Keratinocyte (primary cell): ENCODE measurements at regions not wholly inside any gene's neighbourhood (a gene's known extent, or its start where the extent isn't known, plus 50 kb on each side); places are given as distances from the start of the nearest gene placed in this dataset.
A peak's percentile ranks its signal among the peaks of the same experiment; 100 is the strongest.

ENCODE experiments used
- DNase-seq: peaks from one replicate; pipeline ENCODE4 v3.0.0-alpha.2; 2011; ENCODE audit warnings: low read depth, missing footprints, low spot score
- FAIRE-seq: peaks from 2 replicates; lab custom pipeline; 2011; peaks lifted over from hg19 to GRCh38; lab: Jason Lieb, UNC
- H2AFZ ChIP-seq: 2 replicates; pipeline ENCODE4 v1.6.0; 2012; ENCODE audit warnings: low read length, control low read depth, inconsistent platforms; ENCODE audit not compliant: control insufficient read depth
- H3K27ac ChIP-seq: 2 replicates; pipeline ENCODE4 v1.5.1; 2011; ENCODE audit warnings: low read length; ENCODE audit not compliant: control insufficient read depth, insufficient read depth
- H3K27me3 ChIP-seq: 3 replicates; pipeline ENCODE4 v1.6.0; 2011; ENCODE audit warnings: low read length; ENCODE audit not compliant: control insufficient read depth, insufficient read depth; ENCODE audit errors: extremely low read depth
- H3K36me3 ChIP-seq, 2 experiments: 2 replicates in 1 of 2; 3 replicates in 1 of 2; pipeline ENCODE4 v1.5.1; 2011; ENCODE audit warnings: low read length in 2 of 2, mild to moderate bottlenecking in 1 of 2; ENCODE audit not compliant: control insufficient read depth in 2 of 2, insufficient read depth in 2 of 2; ENCODE audit errors: extremely low read depth in 1 of 2
- H3K4me1 ChIP-seq: 3 replicates; pipeline ENCODE4 v1.5.1; 2011; ENCODE audit warnings: low read length; ENCODE audit not compliant: control insufficient read depth, insufficient read depth; ENCODE audit errors: extremely low read depth
- H3K4me2 ChIP-seq: 3 replicates; pipeline ENCODE4 v1.6.0; 2011; ENCODE audit warnings: low read depth, low read length; ENCODE audit not compliant: control insufficient read depth, insufficient read depth; ENCODE audit errors: extremely low read depth
- H3K4me3 ChIP-seq, 3 experiments: fragments of 200-600 bp in 1 of 3; sonication (generic) in 1 of 3; 2 replicates in 2 of 3; 3 replicates in 1 of 3; pipeline ENCODE4 v1.5.1; 2011 to 2016; ENCODE audit warnings: low read length in 3 of 3, mild to moderate bottlenecking in 3 of 3, control low read depth in 2 of 3, inconsistent platforms in 1 of 3, low read depth in 1 of 3, mixed read lengths in 1 of 3, mixed run types in 1 of 3, moderate library complexity in 1 of 3; ENCODE audit not compliant: control insufficient read depth in 2 of 3, insufficient read depth in 2 of 3; ENCODE audit errors: extremely low read depth in 1 of 3
- H3K79me2 ChIP-seq: 2 replicates; pipeline ENCODE4 v1.6.0; 2012; ENCODE audit warnings: low read length; ENCODE audit not compliant: control insufficient read depth, insufficient read depth
- H3K9ac ChIP-seq: 3 replicates; pipeline ENCODE4 v1.6.0; 2011; ENCODE audit warnings: low read length; ENCODE audit not compliant: control insufficient read depth, insufficient read depth; ENCODE audit errors: extremely low read depth
- H3K9me1 ChIP-seq: 3 replicates; pipeline ENCODE4 v1.6.0; 2011; ENCODE audit warnings: low read length; ENCODE audit not compliant: control insufficient read depth, insufficient read depth; ENCODE audit errors: extremely low read depth
- H3K9me3 ChIP-seq: 2 replicates; pipeline ENCODE4 v1.5.1; 2012; ENCODE audit warnings: low read depth, low read length; ENCODE audit not compliant: control insufficient read depth
- H4K20me1 ChIP-seq: 3 replicates; pipeline ENCODE4 v1.6.0; 2011; ENCODE audit warnings: low read length; ENCODE audit not compliant: control insufficient read depth, insufficient read depth; ENCODE audit errors: extremely low read depth
- CTCF ChIP-seq, 3 experiments: IDR thresholded peaks in 1 of 3; conservative IDR thresholded peaks in 1 of 3; optimal IDR thresholded peaks in 1 of 3; 2 replicates in 2 of 3; 3 replicates in 1 of 3; pipeline versions ENCODE3 to v1.5.1; 2011; ENCODE audit warnings: low read length in 3 of 3, mild to moderate bottlenecking in 3 of 3, moderate library complexity in 2 of 3, control low read depth in 1 of 3, inconsistent platforms in 1 of 3; ENCODE audit not compliant: insufficient read depth in 2 of 3; ENCODE audit errors: extremely low read depth in 1 of 3
- EZH2 ChIP-seq: IDR thresholded peaks from one replicate; pipeline ENCODE4 v1.6.1; 2012; ENCODE audit warnings: inconsistent platforms, mild to moderate bottlenecking, low read length, moderate library complexity
- dilution Hi-C: fragments of 300-500 bp; cut with MboI; formaldehyde crosslinking; loops from one replicate; pipeline ENCODE4 v1.7.0; 2020; ENCODE audit warnings: low sequenced_read_pairs; ENCODE audit not compliant: extremely low pct_ligation_motif_present

- Histone ChIP-seq H3K4me3 (no peak overlapping the region), H3K36me3 (peaks cover 0 to 1% of the 10 kb centered on the region in 2 experiments), H3K9ac (no peak overlapping the region), H3K9me1 (no peaks in the 10 kb centered on the region), H3K4me1 (peaks cover 5% of the 10 kb centered on the region), H3K79me2 (peaks cover 29% of the 10 kb centered on the region), H3K27me3 (no peaks in the 10 kb centered on the region), H3K4me2 (peak overlapping the region; percentile 53), H2AFZ (no peak overlapping the region), H4K20me1 (no peaks in the 10 kb centered on the region), H3K9me3 (no peaks in the 10 kb centered on the region), H3K27ac (no peak overlapping the region)
- FAIRE-seq: no peak
- DNase-seq: no peak
- dilution Hi-C loops: no loop called here
- TF ChIP-seq CTCF (optimal IDR thresholded peaks at IDR 0.05 in 1 of 3, IDR thresholded peaks at IDR 0.05 in 1 of 3, conservative IDR thresholded peaks at IDR 0.05 in 1 of 3; ENCODE audit: extremely low read depth in 1 of 3, insufficient read depth in 2 of 3, low read length in 3 of 3) (no peak), EZH2 (no peak)
Measured at GRCh38 chr10:29702273-29703164, 67.7 kb upstream of the SVIL start.

- no peaks in the 10 kb centered on the region for H3K27me3 ChIP-seq
- peaks cover 0 to 1% of the 10 kb centered on the region in 2 experiments for H3K36me3 ChIP-seq
- H3K9ac ChIP-seq: no peak overlapping the region
- peaks cover 29% of the 10 kb centered on the region for H3K79me2 ChIP-seq
- no peaks in the 10 kb centered on the region for H4K20me1 ChIP-seq
- H3K4me1 ChIP-seq: peaks cover 5% of the 10 kb centered on the region
- no peak overlapping the region for H2AFZ ChIP-seq
- no peak for TF ChIP-seq EZH2
- TF ChIP-seq CTCF (optimal IDR thresholded peaks at IDR 0.05 in 1 of 3, IDR thresholded peaks at IDR 0.05 in 1 of 3, conservative IDR thresholded peaks at IDR 0.05 in 1 of 3; ENCODE audit: extremely low read depth in 1 of 3, insufficient read depth in 2 of 3, low read length in 3 of 3): no peak
- no peak overlapping the region for H3K4me3 ChIP-seq
- H3K9me1 ChIP-seq: no peaks in the 10 kb centered on the region
- dilution Hi-C loops: no loop called here
- no peak overlapping the region for H3K27ac ChIP-seq
- no peak for DNase-seq
- FAIRE-seq: no peak
- no peaks in the 10 kb centered on the region for H3K9me3 ChIP-seq
- no peak overlapping the region for H3K4me2 ChIP-seq
Measured at GRCh38 chr10:29701306-29701705, 66.5 kb upstream of the SVIL start.
